ENCODE measurements at regions not wholly inside any gene's neighbourhood (a gene's known extent, or its start where the extent isn't known, plus 50 kb on each side); places are given as distances from the start of the nearest gene placed in this dataset.
"Not testable (repeated sequence)": the region's sequence is repeated elsewhere in the genome, so short reads cannot be mapped to it uniquely, and the experiment has no call there.

DNA sequence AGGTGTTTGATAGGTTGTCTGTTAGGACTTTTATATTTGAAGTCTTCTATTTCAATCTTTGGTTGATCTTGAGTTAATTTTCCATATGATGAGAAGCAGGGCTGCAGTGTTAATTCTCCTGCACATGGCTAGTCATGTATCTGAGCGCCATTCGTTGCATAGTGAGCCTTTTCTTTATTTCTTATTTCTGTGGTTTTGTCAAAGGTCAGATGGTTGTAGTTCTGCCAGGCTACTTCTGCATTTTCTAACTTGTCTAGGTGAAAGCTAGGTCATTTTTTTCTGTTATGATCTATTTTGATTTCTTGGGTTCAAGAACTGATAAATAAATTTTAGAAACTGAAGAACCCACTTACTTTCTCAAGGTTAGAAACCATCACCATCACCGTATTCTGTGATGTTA, 56.7 kb downstream of the CCDC74A start:
- DNase-seq: no peak

DNA sequence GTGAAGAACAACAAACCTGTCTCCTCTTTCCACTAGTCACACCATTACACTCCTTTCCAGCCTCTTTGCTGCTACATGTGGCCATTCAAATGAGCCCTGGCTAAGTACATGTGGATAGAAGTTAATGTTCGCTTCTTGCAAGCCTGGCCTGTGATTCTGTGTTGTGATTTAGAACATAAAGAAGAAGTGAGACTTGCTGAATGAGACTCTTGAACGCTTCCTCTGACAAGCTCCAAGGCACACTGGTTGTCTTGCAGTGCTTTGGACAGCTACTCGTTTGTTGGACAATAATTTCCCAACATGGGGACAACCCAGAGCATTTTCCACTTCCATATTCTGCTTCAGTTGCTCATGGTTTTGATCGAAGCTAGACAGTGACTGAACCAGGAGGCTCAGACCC, 57.3 kb downstream of the CCDC74A start:
- no peak for DNase-seq

DNA sequence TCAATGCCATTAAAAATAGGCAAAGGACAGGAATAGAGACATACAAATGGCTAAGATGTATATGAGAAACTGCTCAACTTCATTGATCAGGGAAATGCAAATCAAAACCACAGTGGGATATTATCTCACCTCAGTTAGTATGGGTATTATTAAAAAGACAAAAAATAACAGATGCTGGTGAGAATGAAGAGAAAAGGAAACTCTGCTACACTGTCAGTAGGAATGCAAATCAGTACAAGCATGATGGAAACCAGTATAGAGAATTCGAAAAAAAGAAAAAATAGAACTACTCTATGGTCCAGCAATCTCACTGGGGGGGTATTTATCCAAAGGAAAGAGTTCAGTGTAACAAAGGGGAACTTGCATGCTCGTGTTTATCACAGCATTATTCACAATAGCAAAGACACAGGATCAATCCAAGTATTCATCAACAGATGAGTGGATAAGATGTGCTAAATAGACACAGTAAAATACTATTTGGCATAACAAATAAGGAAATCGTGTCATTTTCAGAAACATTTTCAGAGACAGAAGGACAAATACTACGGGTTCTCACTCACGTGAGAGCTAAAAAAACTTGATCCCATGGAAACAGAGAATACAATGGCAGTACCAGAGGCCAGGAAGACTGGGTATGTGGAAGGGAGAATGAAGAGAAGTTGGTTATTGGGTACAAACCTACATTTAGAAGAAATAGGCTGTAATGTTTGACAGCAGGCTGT, 60.6 kb downstream of the CCDC74A start:
- no peak for DNase-seq

DNA sequence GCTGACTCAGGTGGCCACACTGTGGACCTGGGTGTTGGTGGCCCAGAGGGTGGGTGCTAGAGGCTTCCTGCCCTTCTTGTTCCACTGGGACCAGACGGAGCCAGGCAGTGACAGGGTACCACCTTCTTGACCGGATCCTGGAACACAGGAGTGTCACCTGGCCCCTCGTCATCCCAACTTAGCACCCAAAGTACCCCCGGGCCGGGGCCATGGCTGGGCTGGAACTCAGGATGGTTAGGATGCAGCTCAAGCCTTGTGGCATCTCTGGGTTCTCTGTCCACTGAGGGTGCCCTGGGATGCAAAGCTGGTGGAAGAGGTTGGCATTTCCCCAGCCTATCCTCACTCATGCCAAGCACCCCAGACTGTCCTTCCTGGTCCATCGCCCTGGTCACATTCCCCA, 61.4 kb downstream of the CCDC74A start:
- not testable (repeated sequence) for DNase-seq

DNA sequence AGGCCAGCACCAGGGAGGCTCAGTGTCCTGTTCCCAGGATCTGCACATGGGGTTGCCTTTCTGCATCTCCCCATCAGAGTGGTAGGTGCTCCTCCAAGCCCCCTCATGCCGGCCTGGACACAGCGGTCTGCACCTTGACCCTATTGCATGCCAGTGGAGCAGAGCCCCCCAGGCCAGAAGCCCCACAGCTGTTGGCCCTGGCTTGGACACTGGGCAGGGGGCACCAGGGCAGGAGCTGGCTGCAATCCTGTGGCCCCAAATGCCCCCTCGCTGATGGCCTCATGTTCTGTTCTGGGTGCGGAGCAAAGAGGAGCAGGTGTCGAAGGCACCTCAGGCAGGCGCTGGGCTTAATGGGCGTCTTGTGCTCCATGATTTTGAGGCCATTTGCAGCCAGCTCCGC, 62.7 kb downstream of the CCDC74A start:
- no peak for DNase-seq

DNA sequence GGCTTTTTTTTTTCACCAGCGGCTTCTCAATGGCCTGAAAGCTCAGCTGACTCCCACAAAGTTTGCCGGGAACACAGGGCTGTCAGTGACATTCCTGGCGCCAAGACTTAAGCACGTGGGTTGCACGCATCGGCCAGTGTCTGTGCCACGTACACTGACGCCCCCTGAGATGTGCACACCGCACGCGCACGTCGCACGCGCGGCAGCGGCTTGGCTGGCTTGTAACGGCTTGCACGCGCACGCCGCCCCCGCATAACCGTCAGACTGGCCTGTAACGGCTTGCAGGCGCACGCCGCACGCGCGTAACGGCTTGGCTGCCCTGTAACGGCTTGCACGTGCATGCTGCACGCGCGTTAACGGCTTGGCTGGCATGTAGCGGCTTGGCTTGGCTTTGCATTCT, 63.2 kb downstream of the CCDC74A start:
- DNase-seq: no peak

DNA sequence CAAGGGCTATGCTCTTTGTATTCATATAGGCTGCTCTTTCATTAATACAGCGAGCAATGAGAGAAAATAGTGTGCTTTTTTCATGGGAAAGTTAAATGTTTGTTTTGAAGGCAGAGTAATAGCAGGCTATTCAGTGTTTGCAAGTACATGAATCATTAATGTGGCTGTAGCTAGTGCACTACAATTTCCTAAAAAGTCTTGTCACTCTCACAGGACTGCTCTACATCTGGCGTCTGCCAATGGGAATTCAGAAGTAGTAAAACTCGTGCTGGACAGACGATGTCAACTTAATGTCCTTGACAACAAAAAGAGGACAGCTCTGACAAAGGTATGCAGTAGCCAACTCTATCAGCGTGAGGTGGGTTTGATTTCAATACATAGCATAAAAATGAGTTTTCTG, 68.9 kb downstream of the CCDC74A start:
- DNase-seq: not testable (repeated sequence)

DNA sequence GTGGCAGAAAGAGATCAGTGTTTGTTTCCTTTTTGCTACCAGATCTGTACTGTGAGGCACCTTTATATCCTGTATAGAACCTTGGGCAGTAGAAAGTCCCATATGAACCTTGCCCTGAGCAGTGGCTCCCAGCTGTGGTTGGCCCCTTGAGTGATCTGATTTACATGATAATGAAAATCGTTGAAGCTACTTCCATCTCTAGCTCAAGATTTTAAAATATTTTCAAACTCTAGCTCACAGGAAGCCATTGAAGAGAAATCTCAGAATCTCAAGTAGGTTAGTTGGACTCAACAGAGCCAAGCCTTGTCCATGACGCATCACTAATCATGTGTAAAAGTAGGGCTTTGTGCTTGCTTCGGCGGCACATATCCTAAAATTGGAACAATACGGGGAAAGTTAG, 74.8 kb downstream of the CCDC74A start:
- not testable (repeated sequence) for DNase-seq

DNA sequence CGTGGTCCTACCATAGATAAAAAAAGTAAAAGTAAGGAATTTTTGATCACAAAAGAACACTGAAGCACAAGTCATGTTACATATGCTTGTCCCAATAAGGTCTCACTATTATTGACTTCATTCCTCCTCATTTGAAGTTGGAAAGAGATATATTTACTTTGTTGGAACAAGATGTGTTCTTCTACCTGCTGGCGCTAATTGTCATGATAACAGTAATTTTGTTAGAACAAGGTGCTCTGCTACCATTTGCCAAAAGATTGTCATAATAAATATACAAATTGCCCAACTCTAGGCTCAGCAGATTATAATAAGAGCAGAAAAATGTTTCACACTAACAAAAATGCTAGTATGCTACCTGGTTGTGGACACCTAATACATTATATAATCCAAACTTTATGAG, 77.0 kb downstream of the CCDC74A start:
- not testable (repeated sequence) for DNase-seq

DNA sequence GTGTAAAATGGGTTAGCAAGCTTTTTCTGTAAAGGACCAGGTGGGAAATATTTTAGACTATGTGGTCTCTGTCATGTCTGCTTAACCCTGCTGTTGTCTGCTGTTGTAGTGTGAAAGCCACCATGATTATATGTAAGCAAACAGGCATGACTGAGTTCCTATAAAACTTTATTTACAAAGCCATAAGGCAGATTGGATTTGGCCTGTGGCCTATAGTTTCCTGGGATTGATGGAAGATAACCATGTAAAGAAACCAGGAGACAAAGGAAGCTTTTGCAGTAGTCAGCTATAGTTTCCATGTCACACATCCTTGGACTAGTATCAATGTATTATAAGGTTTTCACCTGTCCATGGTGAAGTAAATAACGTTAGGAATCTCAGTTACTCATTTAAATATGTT, 78.7 kb downstream of the CCDC74A start:
- not testable (repeated sequence) for DNase-seq

DNA sequence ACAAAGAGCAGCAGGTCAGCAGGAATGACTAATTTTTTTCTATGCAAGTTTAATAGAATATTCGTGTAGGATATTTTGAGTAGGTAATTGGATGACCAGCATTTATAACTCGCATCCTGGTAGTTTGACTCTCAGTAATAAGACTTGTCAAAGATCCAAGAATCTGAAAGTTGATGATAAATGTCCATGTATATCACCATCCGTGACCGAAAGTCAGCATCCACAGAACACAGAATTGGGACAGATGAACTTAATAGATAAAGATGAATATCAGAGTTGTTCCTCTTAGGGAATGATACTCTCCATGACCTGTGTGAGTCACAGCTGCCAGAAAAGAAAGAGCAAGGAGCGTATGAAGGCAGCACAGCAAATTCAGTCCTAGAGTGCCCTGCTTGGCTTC, 79.4 kb downstream of the CCDC74A start:
- peak; percentile 54 for DNase-seq

DNA sequence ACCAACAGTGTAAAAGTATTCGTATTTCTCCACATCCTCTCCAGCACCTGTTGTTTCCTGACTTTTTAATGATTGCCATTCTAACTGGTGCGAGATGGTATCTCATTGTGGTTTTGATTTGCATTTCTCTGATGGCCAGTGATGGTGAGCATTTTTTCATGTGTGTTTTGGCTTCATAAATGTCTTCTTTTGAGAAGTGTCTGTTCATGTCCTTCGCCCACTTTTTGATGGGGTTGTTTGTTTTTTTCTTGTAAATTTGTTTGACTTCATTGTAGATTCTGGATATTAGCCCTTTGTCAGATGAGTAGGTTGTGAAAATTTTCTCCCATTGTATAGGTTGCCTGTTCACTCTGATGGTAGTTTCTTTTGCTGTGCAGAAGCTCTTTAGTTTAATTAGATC, 86.9 kb downstream of the CCDC74A start:
- DNase-seq: not testable (repeated sequence)

DNA sequence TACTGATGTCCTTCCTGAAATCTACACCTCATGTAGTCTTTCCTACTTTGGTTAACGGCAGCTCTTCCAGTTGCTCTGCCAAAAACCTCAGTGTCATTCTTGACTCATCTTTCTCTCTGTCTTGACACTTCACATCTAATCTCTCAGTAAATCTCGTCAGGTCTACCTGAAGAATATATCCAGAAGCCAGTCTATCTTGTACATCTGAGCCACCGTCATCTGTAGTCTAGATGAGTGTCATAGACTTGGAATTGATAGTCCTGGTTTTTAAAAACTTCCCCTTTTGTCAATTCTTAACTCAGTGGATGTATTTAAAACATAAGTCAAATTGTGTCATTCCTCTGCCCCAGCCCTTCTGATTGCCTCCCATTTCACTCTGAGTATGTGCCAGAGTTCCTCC, 90.6 kb downstream of the CCDC74A start:
- DNase-seq: not testable (repeated sequence)

DNA sequence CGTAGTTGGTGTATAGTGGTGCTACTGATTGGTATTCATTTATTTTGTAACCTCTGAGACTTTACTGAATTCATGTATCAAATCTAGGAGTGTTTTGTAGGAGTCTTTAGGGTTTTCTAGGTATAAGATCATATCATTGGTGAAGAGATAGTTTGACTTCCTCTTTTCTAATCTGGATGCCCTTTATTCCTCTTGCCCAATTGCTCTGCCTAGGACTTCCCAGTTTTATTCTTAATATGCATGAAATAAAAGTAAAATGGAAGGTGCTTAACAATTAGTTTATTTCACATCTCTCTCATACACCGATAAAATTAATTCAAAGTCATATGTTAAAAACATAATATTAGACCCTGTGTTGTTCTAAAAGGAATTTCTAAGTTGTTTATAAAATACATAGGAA, 95.2 kb downstream of the CCDC74A start:
- not testable (repeated sequence) for DNase-seq

DNA sequence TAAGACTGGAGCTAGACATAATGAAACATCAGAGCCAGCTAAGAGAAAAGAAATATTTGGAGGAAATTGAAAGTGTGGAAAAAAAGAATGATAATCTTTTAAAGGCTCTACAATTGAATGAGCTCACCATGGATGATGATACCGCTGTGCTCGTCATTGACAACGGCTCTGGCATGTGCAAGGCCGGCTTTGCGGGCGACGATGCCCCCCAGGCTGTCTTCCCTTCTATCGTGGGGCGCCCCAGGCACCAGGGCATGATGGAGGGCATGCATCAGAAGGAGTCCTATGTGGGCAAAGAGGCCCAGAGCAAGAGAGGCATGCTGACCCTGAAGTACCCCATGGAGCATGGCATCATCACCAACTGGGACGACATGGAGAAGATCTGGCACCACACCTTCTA, 98.3 kb downstream of the CCDC74A start:
- not testable (repeated sequence) for DNase-seq

DNA sequence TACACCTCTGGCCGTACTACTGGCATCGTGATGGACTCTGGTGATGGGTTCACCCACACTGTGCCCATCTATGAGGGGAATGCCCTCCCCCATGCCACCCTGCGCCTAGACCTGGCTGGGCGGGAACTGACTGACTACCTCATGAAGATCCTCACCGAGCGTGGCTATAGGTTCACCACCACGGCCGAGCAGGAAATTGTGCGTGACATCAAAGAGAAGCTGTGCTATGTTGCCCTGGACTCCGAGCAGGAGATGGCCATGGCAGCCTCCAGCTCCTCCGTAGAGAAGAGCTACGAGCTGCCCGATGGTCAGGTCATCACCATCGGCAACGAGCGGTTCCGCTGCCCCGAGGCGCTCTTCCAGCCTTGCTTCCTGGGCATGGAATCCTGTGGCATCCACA, 98.9 kb downstream of the CCDC74A start:
- not testable (repeated sequence) for DNase-seq

DNA sequence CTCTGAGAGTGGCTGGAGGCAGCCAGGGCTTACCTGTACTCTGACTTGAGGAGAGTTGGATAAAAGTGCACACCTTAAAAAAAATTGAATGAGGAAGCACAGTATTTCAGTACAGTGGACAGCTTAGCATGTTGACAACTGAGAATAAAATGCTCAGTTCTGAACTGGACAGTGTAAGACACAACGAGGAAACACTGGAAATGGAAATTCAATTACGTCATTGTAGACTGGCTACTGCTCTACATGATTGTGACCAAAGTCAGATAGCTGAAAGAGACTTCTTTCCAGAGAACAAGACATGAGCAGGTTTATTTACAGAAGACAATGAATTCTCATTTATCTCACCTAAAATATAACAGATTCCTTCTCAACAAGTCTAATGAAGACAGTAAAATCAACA, 100.1 kb downstream of the CCDC74A start:
- DNase-seq: not testable (repeated sequence)

DNA sequence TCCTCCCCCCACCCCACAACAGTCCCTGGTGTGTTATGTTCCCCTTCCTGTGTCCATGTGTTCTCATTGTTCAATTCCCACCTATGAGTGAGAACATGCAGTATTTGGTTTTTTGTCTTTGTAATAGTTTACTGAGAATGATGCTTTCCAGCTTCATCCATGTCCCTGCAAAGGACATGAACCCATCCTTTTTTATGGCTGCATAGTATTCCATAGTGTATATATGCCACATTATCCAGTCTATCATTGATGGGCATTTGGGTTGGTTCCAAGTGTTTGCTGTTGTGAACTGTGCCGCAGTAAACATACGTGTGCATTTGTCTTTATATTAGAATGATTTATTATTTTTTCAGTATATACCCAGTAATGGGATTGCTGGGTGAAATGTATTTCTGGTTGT, 104.0 kb downstream of the CCDC74A start:
- DNase-seq: not testable (repeated sequence)

DNA sequence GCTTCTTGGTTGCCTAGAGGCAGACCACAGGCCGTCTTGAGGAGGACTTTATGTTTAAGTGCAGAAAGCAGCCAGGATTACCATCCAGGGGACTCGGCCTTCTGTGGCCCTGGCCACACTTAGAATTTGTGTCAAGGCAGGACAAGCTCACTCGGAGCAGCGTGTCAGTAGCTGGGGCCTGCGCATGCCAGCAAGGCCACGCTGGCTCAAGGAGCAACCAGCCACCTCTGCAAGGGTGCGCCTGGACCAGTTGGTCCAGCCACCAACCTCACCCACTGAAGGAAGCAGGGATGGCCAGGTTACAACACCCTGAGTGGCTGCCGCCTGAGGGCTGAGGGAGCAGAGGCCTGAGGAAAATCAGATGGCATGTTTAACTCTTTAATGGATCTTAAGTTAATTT, 105.7 kb downstream of the CCDC74A start:
- DNase-seq: not testable (repeated sequence)

DNA sequence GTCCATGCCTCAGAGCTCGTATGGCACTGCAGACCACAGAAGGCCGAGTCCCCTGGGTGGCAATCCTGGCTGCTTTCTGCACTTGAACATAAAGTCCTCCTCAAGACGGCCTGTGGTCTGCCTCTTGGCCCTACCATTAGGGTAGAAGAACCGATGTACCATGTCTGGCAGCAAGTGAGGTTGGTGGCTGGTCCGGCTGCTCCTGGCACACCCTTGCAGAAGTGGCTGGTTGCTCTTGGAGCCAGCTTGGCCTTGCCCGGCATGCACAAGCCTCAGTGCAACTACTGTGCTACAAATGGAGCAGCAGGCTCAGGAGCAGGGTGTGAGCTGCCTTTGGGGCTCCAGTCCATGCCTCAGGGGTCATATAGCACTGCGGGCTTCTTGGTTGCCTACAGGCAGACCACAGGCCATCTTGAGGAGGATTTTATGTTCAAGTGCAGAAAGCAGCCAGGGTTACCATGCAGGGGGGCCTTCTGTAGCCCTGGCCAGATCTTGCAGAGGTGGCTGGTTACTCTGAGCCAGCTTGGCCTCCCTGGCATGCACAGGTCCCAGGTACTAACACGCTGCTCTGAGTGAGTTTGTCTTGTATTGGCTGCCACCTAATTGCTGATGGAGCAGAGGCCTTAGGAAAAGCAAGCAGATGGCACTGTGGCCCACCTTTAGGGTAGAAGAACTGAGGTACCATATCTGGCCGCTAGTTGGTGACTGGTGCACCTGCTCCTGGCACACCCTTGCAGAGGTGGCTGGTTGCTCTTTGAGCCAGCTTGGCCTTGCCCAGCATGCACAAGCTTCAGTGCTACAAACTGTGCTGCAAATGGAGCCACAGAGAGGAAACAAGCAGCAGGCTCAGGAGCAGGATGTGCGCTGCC, 106.4 kb downstream of the CCDC74A start:
- DNase-seq: not testable (repeated sequence)

DNA sequence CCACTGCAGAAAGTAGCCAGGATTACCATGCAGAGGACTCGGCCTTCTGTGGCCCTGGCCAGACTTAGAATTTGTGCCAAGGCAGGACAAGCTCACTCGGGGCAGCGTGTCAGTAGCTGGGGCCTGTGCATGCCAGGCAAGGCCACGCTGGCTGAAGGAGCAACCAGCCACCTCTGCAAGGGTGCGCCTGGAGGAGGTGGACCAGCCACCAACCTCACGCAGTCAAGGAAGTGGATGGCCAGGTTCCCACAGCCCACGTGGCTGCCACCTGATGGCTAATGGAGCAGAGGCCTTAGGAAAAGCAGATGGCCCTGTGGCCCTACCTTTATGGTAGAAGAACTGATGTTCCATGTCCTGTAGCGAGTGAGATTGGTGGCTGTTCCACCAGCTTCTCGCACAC, 107.9 kb downstream of the CCDC74A start:
- DNase-seq: no peak

DNA sequence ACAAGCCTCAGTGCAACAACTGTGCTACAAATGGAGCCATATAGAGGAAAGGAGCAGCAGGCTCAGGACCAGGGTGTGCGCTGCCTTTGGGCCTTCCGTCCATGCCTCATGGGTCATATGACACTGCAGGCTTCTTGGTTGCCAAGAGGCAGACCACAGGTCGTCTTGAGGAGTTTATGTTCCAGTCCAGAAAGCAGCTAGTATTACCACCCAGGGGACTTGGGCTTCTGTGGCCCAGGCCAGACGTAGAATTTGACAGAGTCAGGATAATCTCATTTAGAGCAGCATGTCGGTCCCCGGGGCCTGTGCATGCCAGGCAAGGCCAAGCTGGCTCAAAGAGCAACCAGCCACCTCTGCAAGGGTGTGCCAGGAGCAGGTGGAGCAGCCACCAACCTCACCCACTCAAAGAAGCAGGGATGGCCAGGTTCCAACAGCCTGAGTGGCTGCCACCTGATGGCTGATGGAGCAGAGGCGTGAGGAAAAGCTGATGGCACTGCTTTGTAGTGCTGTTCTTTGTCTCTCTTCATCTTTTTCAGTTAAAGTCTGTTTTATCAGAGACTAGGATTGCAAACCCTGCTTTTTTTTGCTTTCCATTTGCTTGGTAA, 109.1 kb downstream of the CCDC74A start:
- not testable (repeated sequence) for DNase-seq

DNA sequence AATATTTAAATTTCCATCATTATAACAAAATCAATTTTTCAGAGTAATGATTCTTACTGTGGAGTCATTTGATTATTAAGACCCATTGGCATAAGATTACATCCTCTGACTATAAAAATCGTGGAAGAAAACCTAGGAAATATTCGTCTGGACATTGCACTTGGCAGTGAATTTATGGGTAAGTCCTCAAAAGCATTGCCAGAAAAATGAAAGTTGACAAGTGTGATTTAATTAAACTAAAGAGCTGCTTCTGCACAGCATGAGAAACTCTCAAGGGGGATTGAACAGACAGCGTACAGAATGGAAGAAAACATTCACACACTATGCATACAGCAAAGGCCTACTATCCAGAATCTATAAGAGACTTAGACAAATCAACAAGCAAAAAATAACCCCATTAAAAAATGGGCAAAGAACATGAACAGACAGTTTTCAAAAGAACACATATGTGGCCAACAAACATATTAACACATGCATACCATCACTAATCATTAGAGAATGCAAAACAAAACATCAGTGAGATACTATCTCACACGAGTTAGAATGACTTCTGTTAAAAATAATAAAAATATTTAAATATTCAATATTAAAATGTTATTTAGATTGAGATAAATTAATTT, 111.4 kb downstream of the CCDC74A start:
- DNase-seq: not testable (repeated sequence)

Data from fibroblast of skin of right biceps (primary cell).